ENCODE measurements at regions not wholly inside any gene's neighbourhood (a gene's known extent, or its start where the extent isn't known, plus 50 kb on each side); places are given as distances from the start of the nearest gene placed in this dataset.
A peak's percentile ranks its signal among the peaks of the same experiment; 100 is the strongest.

DNA sequence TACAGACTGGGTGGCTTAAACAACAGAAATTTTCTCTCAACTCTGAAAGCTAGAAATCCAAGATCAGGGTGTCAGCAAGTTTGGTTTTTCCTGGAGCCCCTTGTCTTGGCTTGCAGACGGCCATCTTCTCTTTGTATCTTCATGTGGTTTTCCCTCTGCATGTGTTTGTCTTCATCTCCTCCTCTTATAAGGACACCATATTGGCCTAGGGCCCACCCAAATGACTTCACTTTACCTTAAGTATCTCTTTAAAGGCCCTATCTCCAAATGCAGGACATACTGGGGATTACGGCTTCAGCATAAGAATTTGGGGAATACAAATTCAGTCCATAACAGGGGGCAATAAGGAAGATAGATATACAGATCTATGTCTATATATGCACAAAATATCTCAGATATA, 187.9 kb downstream of the MTCL1 start:
- Histone ChIP-seq H3K27ac (ENCODE audit: low read depth, low read length) (no peak overlapping the region), H2BK12ac (ENCODE audit: low read depth, low read length) (0 out of 2 replicates have a peak overlapping the region, but pooled peaks have one; percentile 50), H3K27me3 (replicated peaks in 1 of 4; ENCODE audit: control insufficient read depth in 3 of 4, extremely low read depth in 1 of 4, insufficient read depth in 3 of 4, low read length in 3 of 4) (no peaks in the 10 kb centered on the region), H3K56ac (replicated peaks; ENCODE audit: insufficient read length, low read depth, low read length) (no peak overlapping the region), H3K18ac (ENCODE audit: extremely low read depth, low read length) (no peak overlapping the region), H3K4me1 (replicated peaks in 1 of 4; ENCODE audit: control insufficient read depth in 3 of 4, insufficient read depth in 4 of 4, low read length in 3 of 4) (peaks cover 0 to 4% (median 0%) of the 10 kb centered on the region in 4 experiments; a peak in 2 of 7 replicates), H3K23me2 (ENCODE audit: low read depth, low read length) (no peaks in the 10 kb centered on the region), H3K14ac (ENCODE audit: insufficient read length) (no peak overlapping the region), H3K9ac (replicated peaks in 1 of 4; ENCODE audit: extremely low read depth in 1 of 4, low read depth in 3 of 4, low read length in 3 of 4) (no peak overlapping the region), H4K91ac (replicated peaks; ENCODE audit: insufficient read length, low read length) (peak overlapping the region; percentile 17), H2BK120ac (replicated peaks; ENCODE audit: low read depth, low read length) (peak overlapping the region; percentile 64), H2BK5ac (ENCODE audit: low read depth, low read length) (0 out of 2 replicates have a peak overlapping the region, but pooled peaks have one; percentile 71), H2AFZ (ENCODE audit: low read length) (0 out of 2 replicates have a peak overlapping the region, but pooled peaks have one; percentile 33), H2AK5ac (ENCODE audit: low read depth, low read length) (no peak overlapping the region), H3K79me1 (ENCODE audit: low read depth, low read length) (no peaks in the 10 kb centered on the region), H3K79me2 (ENCODE audit: control insufficient read depth in 1 of 2, insufficient read depth in 2 of 2, low read length in 2 of 2) (no peaks in the 10 kb centered on the region), H4K5ac (ENCODE audit: insufficient read length, low read depth, low read length) (no peak overlapping the region), H3K4me2 (ENCODE audit: insufficient read depth in 1 of 2, low read depth in 2 of 2, low read length in 2 of 2) (no peak overlapping the region), H2BK20ac (ENCODE audit: low read length) (no peak overlapping the region), H4K8ac (ENCODE audit: extremely low read depth, insufficient read depth, low read length) (no peak overlapping the region), H3K23ac (ENCODE audit: insufficient read length) (no peak overlapping the region), H2BK15ac (ENCODE audit: low read length) (no peak overlapping the region), H3K9me3 (ENCODE audit: insufficient read depth in 2 of 2, low read depth in 1 of 2, low read length in 1 of 2) (peaks cover 0 to 4% of the 10 kb centered on the region in 2 experiments; a peak in 2 of 4 replicates), H4K20me1 (replicated peaks in 1 of 2; ENCODE audit: control insufficient read depth in 1 of 2, insufficient read depth in 2 of 2, low read length in 2 of 2) (no peaks in the 10 kb centered on the region), H3K36me3 (ENCODE audit: control insufficient read depth in 2 of 4, insufficient read depth in 4 of 4, low read length in 3 of 4) (no peaks in the 10 kb centered on the region), H3K4me3 (ENCODE audit: extremely low read depth in 1 of 4, insufficient read depth in 2 of 4, low read depth in 3 of 4, low read length in 4 of 4) (no peak overlapping the region), H3K4ac (replicated peaks; ENCODE audit: insufficient read length, low read depth, low read length) (no peak overlapping the region)
- ChIA-PET POLR2A (ENCODE audit: partially characterized antibody) (no interaction called here), CTCF (ENCODE audit: partially characterized antibody) (interaction anchor here (1.3 kb wide), 1 partner anchor 28 kb away, joined by 3 read pairs; no protein-coding TSS in a partner anchor)
- no peak for DNase-seq (ENCODE audit: low read depth in 1 of 2, low spot score in 2 of 2)
- no peak for TF ChIP-seq NANOG (IDR thresholded peaks at IDR 0.05; ENCODE audit: insufficient read depth, low read depth, low read length, poor library complexity, severe bottlenecking)
- TF ChIP-seq CHD2 (IDR thresholded peaks at IDR 0.05; ENCODE audit: low read length): no peak
- TF ChIP-seq CREB1 (IDR thresholded peaks at IDR 0.05): no peak
- no peak for TF ChIP-seq POU5F1 (IDR thresholded peaks at IDR 0.05; ENCODE audit: low read depth, low read length)
- TF ChIP-seq HDAC6 (IDR thresholded peaks at IDR 0.05; ENCODE audit: low read depth, low read length): no peak
- TF ChIP-seq SIX5 (IDR thresholded peaks at IDR 0.05; ENCODE audit: low read depth, low read length): no peak
- no peak for TF ChIP-seq SIN3A (conservative IDR thresholded peaks at IDR 0.05 in 1 of 2, IDR thresholded peaks at IDR 0.05 in 1 of 2; ENCODE audit: low read depth in 1 of 2, low read length in 2 of 2)
- no peak for TF ChIP-seq TBP (IDR thresholded peaks at IDR 0.05; ENCODE audit: low read depth, low read length)
- TF ChIP-seq BACH1 (IDR thresholded peaks at IDR 0.05; ENCODE audit: low read length): no peak
- no peak for TF ChIP-seq SP1 (IDR thresholded peaks at IDR 0.05; ENCODE audit: low read depth, low read length)
- no peak for TF ChIP-seq SUZ12 (IDR thresholded peaks at IDR 0.05; ENCODE audit: low read length)
- TF ChIP-seq EP300 (IDR thresholded peaks at IDR 0.05; ENCODE audit: borderline replicate concordance in 1 of 2, low read depth in 2 of 2, low read length in 2 of 2): no peak
- TF ChIP-seq KDM4A (IDR thresholded peaks at IDR 0.05; ENCODE audit: low read depth, low read length, severe bottlenecking): no peak
- no peak for TF ChIP-seq TAF1 (IDR thresholded peaks at IDR 0.05; ENCODE audit: low read depth, low read length)
- no peak for FAIRE-seq
- WGBS, 2 experiments (ENCODE audit: extremely low coverage in 1 of 2, insufficient coverage in 1 of 2, insufficient read length in 1 of 2, insufficient replicate concordance in 2 of 2, low coverage in 1 of 2, low lambda C conversion rate in 2 of 2, missing lambda C conversion rate in 1 of 2): 94% methylated on average over 2 of the region's 2 CpGs; no CpG with 5 or more reads in 1 of the 2 experiments

Measured in H1 (cell line).